ENCODE measurements at regions not wholly inside any gene's neighbourhood (a gene's known extent, or its start where the extent isn't known, plus 50 kb on each side); places are given as distances from the start of the nearest gene placed in this dataset.

- Mint-ChIP-seq H3K27me3 (no peaks in the 10 kb centered on the region), H3K4me1 (ENCODE audit: low read depth) (no peaks in the 10 kb centered on the region), H3K4me3 (no peak overlapping the region), H3K9me3 (peaks cover 1% of the 10 kb centered on the region), H3K27ac (no peak overlapping the region), H3K36me3 (ENCODE audit: low read depth) (no peaks in the 10 kb centered on the region)
- DNase-seq (no peak), ATAC-seq (no peak)
- CTCF ChIA-PET: no interaction called here
- no peak for TF ChIP-seq CTCF (IDR thresholded peaks at IDR 0.05)
- POLR2A ChIA-PET: no interaction called here
- intact Hi-C loops (cut with micrococcal nuclease): no loop called here
These were observed 60.8 kb upstream of the DOCK1 start for GRCh38 chr10:126844406-126844805.

- Mint-ChIP-seq H3K9me3 (peaks cover 1% of the 10 kb centered on the region), H3K27me3 (no peaks in the 10 kb centered on the region), H3K36me3 (ENCODE audit: low read depth) (no peaks in the 10 kb centered on the region), H3K4me1 (ENCODE audit: low read depth) (no peaks in the 10 kb centered on the region), H3K27ac (no peak overlapping the region), H3K4me3 (no peak overlapping the region)
- POLR2A ChIA-PET: no interaction called here
- DNase-seq (no peak), ATAC-seq (no peak)
- intact Hi-C loops (cut with micrococcal nuclease): no loop called here
- no peak for TF ChIP-seq CTCF (IDR thresholded peaks at IDR 0.05)
- CTCF ChIA-PET: no interaction called here
These were observed 58.8 kb upstream of the DOCK1 start for GRCh38 chr10:126846469-126846868.

DNA sequence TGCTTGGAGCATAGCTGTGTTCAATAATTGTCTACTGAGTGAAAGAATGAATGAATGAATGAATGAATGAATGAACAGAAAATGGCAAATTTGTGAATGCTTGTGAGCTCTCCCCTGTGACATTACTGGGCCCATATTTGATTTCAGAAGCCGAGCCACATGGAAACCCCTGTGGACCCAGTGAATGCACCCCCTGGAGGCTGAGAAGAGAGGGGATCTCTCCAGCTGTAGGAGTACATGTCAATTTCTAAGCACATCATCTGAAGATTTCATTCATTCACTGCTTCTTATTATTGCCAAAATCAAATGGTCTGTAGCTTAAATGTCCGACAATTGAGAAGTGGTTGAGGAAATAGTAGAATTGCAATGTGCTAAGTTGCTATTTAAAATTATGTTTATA is 58.3 kb upstream of the DOCK1 start:
- Mint-ChIP-seq H3K27ac (no peak overlapping the region), H3K9me3 (peaks cover 1% of the 10 kb centered on the region), H3K27me3 (no peaks in the 10 kb centered on the region), H3K4me3 (no peak overlapping the region), H3K4me1 (ENCODE audit: low read depth) (no peaks in the 10 kb centered on the region), H3K36me3 (ENCODE audit: low read depth) (no peaks in the 10 kb centered on the region)
- TF ChIP-seq CTCF (IDR thresholded peaks at IDR 0.05): no peak
- ATAC-seq (no peak), DNase-seq (no peak)
- CTCF ChIA-PET: no interaction called here
- intact Hi-C loops (cut with micrococcal nuclease): no loop called here
- POLR2A ChIA-PET: interaction anchor here (0.6 kb wide), 1 partner anchor 57 kb away, joined by 5 read pairs; no protein-coding TSS in a partner anchor

DNA sequence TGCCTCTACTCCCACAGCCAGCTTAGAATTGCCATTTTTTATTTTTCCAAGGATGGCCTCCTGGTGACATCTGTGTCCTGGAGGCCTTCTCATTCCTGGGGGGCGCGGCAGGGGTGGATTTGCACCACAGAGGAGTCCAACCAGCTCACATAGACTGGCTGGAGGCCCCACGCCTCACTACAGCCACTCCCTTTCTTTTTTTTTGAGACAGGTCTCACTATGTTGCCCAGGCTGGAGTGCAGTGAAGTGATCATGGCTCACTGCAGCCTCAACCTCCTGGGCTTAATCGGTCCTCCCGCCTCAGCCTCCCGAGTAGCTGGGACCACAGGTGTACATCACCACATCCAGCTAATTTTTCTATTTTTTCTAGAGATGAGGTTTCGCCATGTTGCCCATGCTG is 57.6 kb upstream of the DOCK1 start:
- Mint-ChIP-seq H3K36me3 (ENCODE audit: low read depth) (no peaks in the 10 kb centered on the region), H3K9me3 (peaks cover 1% of the 10 kb centered on the region), H3K4me1 (ENCODE audit: low read depth) (no peaks in the 10 kb centered on the region), H3K4me3 (no peak overlapping the region), H3K27ac (no peak overlapping the region), H3K27me3 (no peaks in the 10 kb centered on the region)
- intact Hi-C loops (cut with micrococcal nuclease): no loop called here
- ChIA-PET POLR2A (interaction anchor here (0.6 kb wide), 1 partner anchor 58 kb away, joined by 5 read pairs; no protein-coding TSS in a partner anchor), CTCF (no interaction called here)
- no peak for TF ChIP-seq CTCF (IDR thresholded peaks at IDR 0.05)
- ATAC-seq (no peak), DNase-seq (no peak)

- no peak overlapping the region for H3K4me3 Mint-ChIP-seq
These were observed 55.6 kb upstream of the DOCK1 start for GRCh38 chr10:126849646-126850045.

More at GRCh38 chr10:126849646-126850045, 55.6 kb upstream of the DOCK1 start:
- no peak overlapping the region for H3K27ac Mint-ChIP-seq
- ATAC-seq (no peak), DNase-seq (no peak)
- no peak for TF ChIP-seq CTCF (IDR thresholded peaks at IDR 0.05)
- CTCF ChIA-PET: no interaction called here
- POLR2A ChIA-PET: no interaction called here
- intact Hi-C loops (cut with micrococcal nuclease): no loop called here
- H3K4me1 Mint-ChIP-seq (ENCODE audit: low read depth): no peaks in the 10 kb centered on the region
- no peaks in the 10 kb centered on the region for H3K9me3 Mint-ChIP-seq
- no peaks in the 10 kb centered on the region for H3K36me3 Mint-ChIP-seq (ENCODE audit: low read depth)
- no peaks in the 10 kb centered on the region for H3K27me3 Mint-ChIP-seq

Data from activated CD8-positive, alpha-beta T cell treated with anti-CD3 and anti-CD28 coated beads for 36 hours (primary cell).